Right ventricle myocardium inferior (tissue), 1 donor: ENCODE measurements at regions not wholly inside any gene's neighbourhood (a gene's known extent, or its start where the extent isn't known, plus 50 kb on each side); places are given as distances from the start of the nearest gene placed in this dataset.
A peak's percentile ranks its signal among the peaks of the same experiment; 100 is the strongest.

Experiments used
- ATAC-seq: fragments of 200-7000 bp; cut with Tn5 transposase; one replicate; pipeline ENCODE4 v1.9.1; 2020; ENCODE audit warnings: mild to moderate bottlenecking, moderate library complexity
- DNase-seq: peaks from one replicate; pipeline ENCODE4 v3.0.0; 2021; ENCODE audit errors: missing footprints
- intact Hi-C: fragments of 100-400 bp; cut with DNase I; formaldehyde crosslinking; loops from one replicate; pipeline ENCODE4 v1.11.0; 2022
- donor health status: DM: no; HTN: yes; CAD: no; lungs with severe emphysema.

DNA sequence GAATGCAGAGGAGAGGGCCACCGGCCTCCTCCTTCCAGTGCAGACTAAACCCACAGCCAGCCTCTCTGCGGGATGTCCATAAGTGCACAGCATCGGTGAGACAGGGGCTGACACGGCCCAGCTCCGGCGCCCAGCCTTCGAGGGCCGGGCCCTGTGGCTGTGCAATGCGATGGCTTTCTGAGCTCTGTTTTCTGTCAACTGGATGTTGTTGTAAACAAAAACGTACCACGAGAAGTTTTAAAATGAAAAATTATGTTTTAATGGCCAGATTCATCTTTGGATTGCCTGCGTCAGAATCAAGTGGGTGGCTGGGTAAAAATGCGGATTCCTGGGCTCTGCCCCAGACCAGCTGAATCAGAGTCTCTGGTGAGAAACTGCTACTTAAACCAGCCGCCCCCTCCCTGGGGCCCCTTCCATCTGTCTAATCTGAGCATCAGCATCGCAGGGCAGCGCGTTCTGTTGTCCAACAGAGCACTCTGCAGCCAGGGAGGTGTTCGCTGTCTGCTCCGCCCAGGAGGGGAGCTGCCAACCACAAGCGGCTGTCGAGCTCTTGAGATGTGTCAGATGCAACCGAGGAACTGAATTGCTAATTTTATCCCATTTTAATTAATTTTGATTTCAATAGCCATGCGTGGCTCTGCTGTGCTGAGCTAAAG is 133.4 kb downstream of the RFLNA start:
- ATAC-seq (no peak), DNase-seq (no peak)
- intact Hi-C loops, result no loop called here

- intact Hi-C loops, result no loop called here
- no peak for DNase-seq
- ATAC-seq, result no peak
These were observed 132.0 kb downstream of the RFLNA start for GRCh38 chr12:124426594-124427555.

DNA sequence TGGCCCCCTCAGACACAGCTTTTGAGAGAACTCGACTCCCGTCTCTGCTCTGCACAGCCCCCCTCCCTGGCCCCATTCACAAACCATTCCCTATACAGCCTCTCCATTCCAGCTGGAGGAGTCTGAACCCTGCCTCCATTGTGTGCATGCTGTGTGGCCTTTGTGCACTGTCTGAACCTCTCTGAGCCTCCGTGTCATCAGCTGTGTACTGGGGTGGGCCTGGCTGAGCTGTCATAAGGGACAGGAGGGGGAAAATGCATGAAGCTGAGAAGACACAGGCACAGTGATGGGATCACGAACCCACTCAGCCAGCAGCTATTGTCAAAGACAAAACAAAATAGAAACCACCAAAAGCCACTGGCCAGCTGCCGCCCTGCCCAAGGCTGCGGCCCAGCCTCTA is 130.8 kb downstream of the RFLNA start:
- no peak for ATAC-seq
- intact Hi-C loops, result no loop called here
- no peak for DNase-seq

DNA sequence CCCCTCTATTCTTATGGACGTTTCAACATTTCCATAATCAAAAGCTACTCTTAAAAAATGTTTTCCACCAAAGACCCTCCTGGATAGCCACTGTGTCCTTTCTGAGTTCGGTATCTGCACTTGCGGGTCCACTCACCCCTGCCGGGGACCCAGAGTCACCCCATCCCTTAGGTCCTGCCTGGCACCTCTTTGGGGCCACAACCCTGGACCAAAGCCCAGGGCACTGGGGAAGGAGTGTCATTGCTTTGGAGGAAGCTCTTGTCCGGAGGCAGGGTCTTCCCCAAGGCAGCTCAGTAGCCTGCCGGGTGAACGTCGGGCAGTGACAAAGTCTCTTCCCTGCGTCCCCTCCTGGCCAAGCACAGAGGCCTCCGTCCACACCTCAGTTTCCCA is 129.6 kb downstream of the RFLNA start:
- ATAC-seq, result no peak
- DNase-seq, result no peak
- intact Hi-C loops, result loop anchor here (5.0 kb wide), 2 partner anchors 37 to 57 kb away; no protein-coding TSS in a partner anchor

DNA sequence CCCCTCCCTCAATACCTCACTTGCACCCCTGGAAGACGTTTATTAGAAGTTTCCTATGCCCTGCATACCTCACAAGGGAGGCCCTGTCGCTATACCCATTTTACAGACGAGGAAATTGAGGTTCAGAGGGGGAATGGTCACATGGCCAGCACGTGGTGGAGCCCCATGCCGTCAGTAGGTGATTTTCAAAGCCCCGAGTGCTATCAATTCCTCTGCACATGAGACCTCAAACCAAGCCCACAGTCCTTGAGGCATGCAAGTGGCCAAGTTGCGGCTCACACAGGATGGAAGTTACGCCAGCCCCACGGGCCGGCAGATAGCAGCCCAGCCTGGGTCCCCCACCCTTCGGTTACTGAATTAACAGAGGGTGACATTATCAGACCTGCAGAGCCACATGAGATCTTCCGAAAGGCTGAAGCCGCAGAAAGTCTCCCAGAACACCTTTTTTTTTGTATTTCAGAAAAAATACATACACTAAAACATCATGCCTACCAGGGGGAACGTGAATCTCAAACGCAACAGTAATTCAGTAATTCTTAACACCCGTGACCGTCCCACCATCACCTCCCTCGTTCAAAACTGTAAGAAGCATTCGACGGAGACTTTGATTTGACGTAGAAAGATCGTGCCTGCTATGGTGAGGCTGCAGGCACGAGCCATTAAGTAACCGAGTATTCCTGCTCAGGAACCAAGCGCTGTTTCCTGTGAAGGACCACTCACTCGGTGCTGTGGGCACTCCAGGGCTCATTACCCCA is 129.0 kb downstream of the RFLNA start:
- ATAC-seq, result no peak
- intact Hi-C loops, result loop anchor here (2.0 to 5.0 kb wide), 3 partner anchors 37 to 95 kb away; no protein-coding TSS in a partner anchor
- no peak for DNase-seq

DNA sequence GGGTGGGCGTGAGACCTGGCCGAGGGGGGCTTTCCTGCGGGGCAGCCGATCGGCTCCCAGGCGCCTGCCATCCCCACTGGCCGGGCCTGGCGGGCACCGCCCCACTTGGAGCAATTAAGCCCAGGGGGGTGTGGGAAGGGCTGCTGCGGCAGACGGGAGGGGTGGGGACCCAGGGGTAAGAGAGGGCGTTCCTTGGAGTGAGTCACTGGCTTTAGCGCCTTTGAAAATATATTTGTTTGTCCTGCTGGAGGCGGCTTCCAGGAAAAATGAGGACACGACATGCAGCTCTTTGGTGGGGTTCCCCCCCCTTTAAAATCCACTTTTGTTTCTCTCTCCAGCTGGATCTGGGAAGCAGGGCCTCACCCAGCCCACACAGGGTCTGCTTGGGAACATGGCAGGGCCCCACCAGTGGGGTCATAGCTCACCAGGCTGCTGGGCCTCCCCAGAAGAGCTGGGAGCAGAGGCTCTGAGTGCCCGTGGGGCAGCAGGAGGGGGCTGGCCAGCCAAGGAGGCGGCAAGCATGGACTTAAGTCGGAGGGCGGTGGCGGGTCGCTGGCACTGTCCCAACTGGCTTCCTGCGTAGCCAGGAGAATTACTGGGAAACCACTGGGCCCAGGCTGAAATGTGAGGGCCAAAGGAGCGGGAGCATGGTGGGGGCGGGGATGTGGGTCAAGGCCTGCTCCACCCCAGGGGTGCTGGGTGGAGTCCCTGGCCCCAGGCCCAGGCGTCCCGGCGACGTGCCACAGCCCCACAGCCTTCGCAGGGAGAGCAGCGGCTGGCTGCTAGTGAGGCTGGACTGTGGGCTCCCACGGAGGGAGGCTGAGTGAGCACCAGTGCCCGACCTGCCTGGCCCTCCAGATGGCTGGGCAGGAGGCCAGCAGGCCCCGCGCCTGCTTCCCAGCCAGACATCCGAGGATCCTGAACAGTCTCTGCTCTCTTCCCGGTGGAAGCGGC is 128.0 kb downstream of the RFLNA start:
- intact Hi-C loops, result loop anchor here (2.0 to 5.0 kb wide), 3 partner anchors 36 to 96 kb away; no protein-coding TSS in a partner anchor
- peak; percentile 94 for DNase-seq
- peak; percentile 84 for ATAC-seq

- ATAC-seq, result peak; percentile 8
- DNase-seq, result no peak
- intact Hi-C loops, result loop anchor here (2.0 to 5.0 kb wide), 3 partner anchors 35 to 97 kb away; no protein-coding TSS in a partner anchor
These were observed 127.3 kb downstream of the RFLNA start for GRCh38 chr12:124422142-124422569.

DNA sequence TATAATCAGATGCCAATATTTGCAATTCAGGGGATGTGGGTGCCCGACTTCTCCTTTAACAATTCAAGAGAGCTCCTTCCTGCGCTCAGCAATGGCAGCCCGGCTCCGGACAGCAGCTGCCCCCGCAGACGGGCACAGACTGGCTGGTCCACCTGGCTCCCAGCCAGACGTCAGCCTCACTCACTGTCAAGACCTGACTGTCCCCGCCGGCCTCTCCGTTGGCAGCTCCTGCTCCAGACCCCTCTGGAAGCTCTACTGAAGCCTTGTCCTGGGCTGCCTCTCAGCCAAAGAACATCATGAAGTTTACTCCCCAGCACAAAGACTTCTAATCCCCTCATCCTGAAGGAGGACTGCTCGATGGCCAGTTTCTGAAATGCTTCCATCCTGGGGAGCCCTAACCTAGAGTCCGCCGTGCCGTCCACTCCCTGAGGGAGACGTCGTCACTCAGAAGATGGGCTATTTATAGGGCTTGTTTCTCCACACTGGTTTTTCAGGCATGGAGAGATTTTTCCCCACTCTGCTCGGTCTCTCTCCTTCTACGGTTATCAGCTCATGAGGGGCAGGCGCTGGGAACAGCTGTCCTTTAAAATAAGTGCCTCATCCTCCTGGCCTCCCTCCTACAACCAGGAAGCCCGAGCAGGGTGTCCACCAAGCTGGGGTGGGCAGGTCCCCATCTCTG is 126.2 kb downstream of the RFLNA start:
- ATAC-seq (no peak), DNase-seq (peak; percentile 84)
- intact Hi-C loops, result loop anchor here (5.0 kb wide), 2 partner anchors 34 to 54 kb away; no protein-coding TSS in a partner anchor

DNA sequence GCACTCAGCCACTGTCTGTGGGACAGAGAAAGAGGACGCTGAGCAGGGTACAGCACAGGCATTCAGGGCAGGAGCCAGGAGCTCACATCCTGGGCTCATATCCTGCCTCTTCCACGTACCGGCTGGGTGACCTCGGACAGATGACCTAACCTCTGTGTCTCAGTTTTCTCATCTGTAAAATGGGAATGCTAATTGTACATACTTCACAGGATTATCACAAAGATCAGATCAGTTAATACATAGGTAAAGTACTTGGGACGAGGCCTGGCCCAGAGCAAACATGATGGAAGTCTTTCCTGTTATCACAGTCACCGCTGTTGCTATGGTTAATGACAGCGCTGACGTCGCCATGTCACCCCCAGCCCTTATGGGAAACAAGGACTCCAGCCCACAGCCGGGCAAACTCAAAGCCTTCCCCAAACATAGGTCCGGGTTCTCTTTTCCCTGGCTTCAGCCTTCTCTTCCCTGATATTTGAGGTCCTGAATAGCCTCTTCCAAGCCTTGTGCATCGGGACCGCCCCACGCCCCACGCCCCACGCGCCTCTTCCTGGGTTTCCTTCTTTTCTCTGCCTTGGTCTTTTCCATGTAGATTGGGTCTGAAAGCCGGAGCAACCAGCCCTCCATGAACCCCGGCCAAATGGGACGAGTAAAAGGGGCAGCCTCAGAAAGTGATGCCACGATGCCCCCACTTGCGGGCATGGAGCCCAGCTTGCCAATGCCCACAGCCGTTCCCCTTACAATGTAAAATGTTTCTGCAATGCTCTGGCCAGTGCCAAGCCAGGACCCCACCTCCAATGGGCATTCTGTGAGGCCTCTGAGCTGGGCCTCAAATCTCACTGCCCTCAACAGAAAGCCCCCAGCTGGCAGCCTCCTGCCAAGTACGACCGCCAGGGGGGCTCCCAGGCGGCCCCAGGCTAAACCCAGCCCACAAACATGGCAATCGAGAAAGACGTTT is 125.4 kb downstream of the RFLNA start:
- no peak for DNase-seq
- no peak for ATAC-seq
- intact Hi-C loops, result loop anchor here (5.0 kb wide), 2 partner anchors 33 to 53 kb away; no protein-coding TSS in a partner anchor

DNA sequence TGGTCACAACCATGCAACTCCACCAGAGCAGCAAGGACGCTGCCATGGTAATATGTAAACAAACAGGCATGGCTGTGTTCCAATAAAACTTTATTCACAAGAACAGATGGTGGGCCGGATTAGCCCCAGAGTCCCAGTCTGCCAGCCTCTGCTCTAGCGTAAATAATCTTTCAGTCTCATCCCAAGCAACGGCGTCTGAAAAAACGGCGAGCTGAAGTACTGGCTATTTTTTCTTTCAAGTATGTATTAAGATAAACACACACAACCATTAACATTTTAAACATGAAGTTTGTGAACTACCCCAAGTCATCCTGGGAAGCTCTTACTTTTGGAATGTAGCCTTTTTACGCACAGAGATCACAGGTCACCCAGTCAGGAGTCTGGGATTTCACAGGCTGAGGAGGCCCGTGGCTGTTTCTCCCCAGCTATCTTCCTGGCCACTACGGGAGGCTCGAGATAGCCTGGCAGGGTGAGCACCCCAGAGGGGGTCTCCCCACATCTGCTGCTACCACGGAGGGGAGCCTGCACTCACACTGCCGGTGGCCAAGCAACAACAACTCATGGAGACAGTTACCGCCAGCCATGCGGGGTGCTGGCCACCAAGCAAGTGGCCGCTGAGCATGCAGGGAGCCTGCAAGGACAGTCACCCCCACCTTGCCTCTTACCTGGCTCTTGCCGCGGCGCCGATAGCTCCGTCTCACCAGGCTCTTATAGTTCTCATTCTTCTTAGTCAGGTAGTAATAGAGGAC is 124.6 kb downstream of the RFLNA start:
- no peak for ATAC-seq
- intact Hi-C loops, result loop anchor here (5.0 kb wide), 2 partner anchors 32 to 52 kb away; no protein-coding TSS in a partner anchor
- DNase-seq, result no peak

DNA sequence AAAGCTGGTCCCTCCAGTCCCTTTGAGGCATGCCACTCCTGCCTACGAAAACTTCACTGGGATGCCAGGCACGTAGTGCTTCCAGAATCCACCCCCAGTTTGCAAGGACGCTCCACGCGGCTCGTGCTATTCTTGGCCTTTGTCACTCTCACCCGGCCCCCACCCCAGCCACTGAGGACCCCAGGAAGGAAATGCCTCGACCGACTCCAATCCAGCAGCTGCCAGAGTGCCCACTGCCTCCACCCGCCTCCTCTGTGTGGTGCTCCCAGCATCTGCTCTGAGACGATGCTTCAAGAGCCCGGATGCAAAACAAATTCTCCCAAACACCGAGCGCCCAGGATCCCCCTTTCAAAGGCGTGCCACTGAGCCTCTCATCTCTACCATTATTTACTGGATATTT is 123.9 kb downstream of the RFLNA start:
- ATAC-seq (no peak), DNase-seq (no peak)
- intact Hi-C loops, result no loop called here

GRCh38 chr12:124418156-124418555 is 123.3 kb downstream of the RFLNA start:
- ATAC-seq (no peak), DNase-seq (no peak)
- intact Hi-C loops, result no loop called here

GRCh38 chr12:124416516-124417395 is 121.9 kb downstream of the RFLNA start:
- intact Hi-C loops, result no loop called here
- no peak for ATAC-seq
- no peak for DNase-seq

DNA sequence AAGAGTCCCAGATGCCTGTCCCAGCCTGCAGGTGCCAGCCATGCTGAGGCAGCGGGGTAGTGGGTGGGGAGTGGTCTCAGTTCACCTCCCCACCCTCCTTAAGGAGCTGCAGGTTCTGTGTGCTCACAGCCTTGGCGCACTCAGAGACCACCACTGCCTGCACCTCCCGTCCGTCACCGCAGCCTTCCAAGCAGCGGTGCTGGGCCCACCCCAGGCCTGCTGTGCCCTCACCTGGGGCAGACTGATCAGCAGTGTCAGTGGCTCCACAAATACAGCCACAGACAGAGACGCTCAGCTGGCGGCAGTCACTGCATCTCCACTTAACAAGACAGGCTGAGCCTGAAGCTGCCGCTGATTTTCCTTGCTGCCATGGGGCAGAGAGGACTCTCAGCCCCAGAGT is 120.2 kb downstream of the RFLNA start:
- ATAC-seq, result no peak
- DNase-seq, result no peak
- intact Hi-C loops, result no loop called here

DNA sequence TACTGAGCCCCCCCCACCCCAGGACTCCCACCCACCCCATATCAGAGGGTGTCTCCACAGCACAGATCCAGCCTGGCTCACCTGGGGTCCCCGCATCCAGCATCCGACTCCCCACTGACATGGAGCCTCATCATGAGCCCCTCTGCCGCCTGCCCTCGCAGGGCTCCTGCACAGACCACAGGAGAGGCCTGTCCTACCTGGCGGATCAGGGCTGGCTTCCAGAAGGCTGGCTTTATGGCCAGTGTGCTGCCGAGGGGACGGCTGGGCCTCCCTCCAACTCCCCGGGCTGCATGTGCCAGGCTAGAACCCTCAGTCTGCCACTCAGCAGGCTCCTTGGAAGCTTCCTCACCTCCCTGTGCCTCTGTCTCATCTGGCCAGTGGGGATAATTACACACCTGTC is 119.0 kb downstream of the RFLNA start:
- ATAC-seq (no peak), DNase-seq (no peak)
- intact Hi-C loops, result no loop called here
